Fibroblast of skin of right biceps (primary cell): ENCODE measurements at regions not wholly inside any gene's neighbourhood (a gene's known extent, or its start where the extent isn't known, plus 50 kb on each side); places are given as distances from the start of the nearest gene placed in this dataset.
"Not testable (repeated sequence)": the region's sequence is repeated elsewhere in the genome, so short reads cannot be mapped to it uniquely, and the experiment has no call there.

Experiments used
- DNase-seq: peaks from one replicate; pipeline ENCODE4 v3.0.0-alpha.2; 2013

DNA sequence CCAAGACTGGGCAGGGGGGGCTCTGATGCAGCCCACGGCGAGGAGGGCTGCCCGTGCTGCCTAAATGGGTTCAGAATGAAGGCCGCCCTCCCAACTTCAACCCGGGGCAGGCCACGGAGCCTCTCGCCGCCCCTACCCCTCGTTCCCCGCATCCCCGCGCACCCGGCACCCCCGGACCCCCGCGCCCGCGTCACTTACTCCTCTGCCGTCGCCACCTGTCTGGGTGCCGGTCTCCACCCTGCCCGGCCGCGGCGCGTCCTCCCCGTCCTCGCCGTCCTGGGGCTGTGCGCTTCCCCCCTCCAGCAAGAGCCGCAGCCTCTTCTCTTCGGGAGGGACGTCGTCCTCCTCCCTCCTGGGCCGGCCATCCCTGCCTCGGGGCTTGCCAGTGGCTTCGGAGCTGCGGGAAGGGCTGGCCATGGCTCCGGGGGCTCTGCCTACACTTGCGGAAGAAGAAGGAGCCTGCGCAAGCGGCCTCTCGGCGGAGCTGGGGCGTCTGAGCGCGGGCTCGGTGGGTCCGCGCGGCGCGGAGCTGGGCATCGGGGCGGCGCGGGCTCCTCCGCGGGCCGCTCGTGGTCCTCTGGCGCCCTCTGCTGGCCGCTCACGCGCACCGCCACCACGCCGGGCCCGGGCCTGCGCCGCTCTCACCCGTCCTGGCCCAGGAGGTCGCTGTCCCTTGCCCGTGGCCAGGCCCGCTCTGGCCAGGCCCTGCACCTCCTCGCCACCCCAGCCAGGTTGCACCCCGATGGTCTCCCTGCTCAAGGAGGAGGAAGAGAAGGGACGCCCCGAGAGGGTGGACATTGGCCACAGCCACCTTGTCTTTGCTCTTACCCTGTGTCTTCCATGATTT is 59.3 kb upstream of the CLEC6A start:
- DNase-seq = peak; percentile 46

GRCh38 chr12:8397378-8397777 is 58.4 kb upstream of the CLEC6A start:
- DNase-seq = not testable (repeated sequence)

DNA sequence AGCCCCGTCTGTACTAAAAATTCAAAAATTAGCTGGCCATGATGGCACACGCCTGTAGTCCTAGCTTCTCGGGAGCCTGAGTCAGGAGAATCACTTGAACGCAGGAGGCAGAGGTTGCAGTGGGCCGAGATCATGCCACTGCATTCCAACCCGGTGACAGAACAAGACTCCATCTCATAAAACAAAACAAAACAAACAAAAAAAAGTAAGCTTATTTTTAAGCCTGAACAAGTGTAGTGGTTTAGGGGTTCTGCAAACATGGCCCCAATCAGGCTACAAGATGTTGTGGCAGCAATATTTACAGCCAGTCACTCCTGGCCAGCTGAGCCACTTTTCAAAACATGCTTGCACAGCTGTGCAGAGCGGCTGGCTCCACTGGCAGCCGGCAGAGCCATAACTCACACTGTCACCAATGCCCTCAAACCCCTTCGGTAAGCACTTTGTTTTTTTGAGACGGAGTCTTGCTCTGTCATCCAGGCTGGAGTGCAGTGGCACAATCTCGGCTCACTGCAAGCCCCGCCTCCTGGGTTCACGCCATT is 56.2 kb upstream of the CLEC6A start:
- DNase-seq = not testable (repeated sequence)

- DNase-seq = not testable (repeated sequence)
Observed at GRCh38 chr12:8403834-8404233, 51.9 kb upstream of the CLEC6A start.

- DNase-seq = not testable (repeated sequence)
Observed at GRCh38 chr12:8404341-8404740, 51.4 kb upstream of the CLEC6A start.
